ENCODE measurements at regions not wholly inside any gene's neighbourhood (a gene's known extent, or its start where the extent isn't known, plus 50 kb on each side); places are given as distances from the start of the nearest gene placed in this dataset.

- TF ChIP-seq POLR2A (IDR thresholded peaks at IDR 0.05) = no peak
- no peak for TF ChIP-seq CTCF (IDR thresholded peaks at IDR 0.05)
Observed at GRCh38 chr1:200342511-200343311, 67.1 kb downstream of the ZNF281 start.
